ENCODE measurements at regions not wholly inside any gene's neighbourhood (a gene's known extent, or its start where the extent isn't known, plus 50 kb on each side); places are given as distances from the start of the nearest gene placed in this dataset.
A peak's percentile ranks its signal among the peaks of the same experiment; 100 is the strongest.

DNA sequence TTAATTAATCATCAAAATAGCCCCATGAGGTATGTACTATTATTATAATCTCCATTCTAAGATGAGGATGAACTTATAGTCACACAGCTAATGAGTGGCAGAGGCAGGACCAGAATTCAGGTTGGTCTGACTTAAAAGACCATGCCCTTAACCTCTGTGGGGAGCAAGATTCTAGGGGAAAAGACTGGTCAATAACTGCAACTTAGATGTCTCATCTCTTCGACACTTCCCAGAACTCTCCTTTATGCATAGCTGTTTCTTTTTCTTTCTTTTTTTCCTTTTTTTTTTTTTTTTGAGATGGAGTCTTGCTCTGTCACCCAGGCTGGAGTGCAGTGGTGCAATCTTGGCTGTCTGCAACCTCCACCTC lies 66.3 kb upstream of the RTN4 start:
- DNase-seq, result no peak
- Histone ChIP-seq H3K36me3 (replicated peaks in 1 of 2; ENCODE audit: control insufficient read depth in 1 of 2, insufficient read depth in 2 of 2, low read length in 2 of 2) (no peaks in the 10 kb centered on the region), H3K9me3 (replicated peaks in 1 of 2; ENCODE audit: control insufficient read depth in 1 of 2, insufficient read depth in 1 of 2, low read length in 2 of 2) (no peaks in the 10 kb centered on the region), H4K20me1 (ENCODE audit: insufficient read depth, low read length) (no peaks in the 10 kb centered on the region), H3K4me1 (ENCODE audit: control insufficient read depth in 1 of 2, insufficient read depth in 2 of 2, low read length in 2 of 2) (peaks cover 71 to 74% of the 10 kb centered on the region in 2 donors), H2AFZ (ENCODE audit: insufficient read depth, low read depth, low read length, poor library complexity, severe bottlenecking) (no peak overlapping the region), H3K27me3 (ENCODE audit: control insufficient read depth in 2 of 2, insufficient read depth in 2 of 2, low read length in 2 of 2) (no peaks in the 10 kb centered on the region), H3K4me3 (replicated peaks in 1 of 3; ENCODE audit: low read depth in 2 of 3, low read length in 3 of 3) (no peak overlapping the region), H3K27ac (ENCODE audit: low read depth in 1 of 2, low read length in 2 of 2) (no peak overlapping the region), H3K9ac (ENCODE audit: insufficient read depth, low read length, poor library complexity, severe bottlenecking) (no peak overlapping the region), H3K4me2 (replicated peaks; ENCODE audit: extremely low read depth, low read length, poor library complexity, severe bottlenecking) (no peak overlapping the region), H3K79me2 (ENCODE audit: insufficient read depth, low read length) (peaks cover 9% of the 10 kb centered on the region)
- H3K9me3 Mint-ChIP-seq, result no peaks in the 10 kb centered on the region
- no peak overlapping the region for H3K4me3 Mint-ChIP-seq
- no peaks in the 10 kb centered on the region for H3K36me3 Mint-ChIP-seq
- no CpG with 5 or more reads among the region's 1 CpG for WGBS (ENCODE audit: insufficient coverage)
- TF ChIP-seq, protein P1, sequence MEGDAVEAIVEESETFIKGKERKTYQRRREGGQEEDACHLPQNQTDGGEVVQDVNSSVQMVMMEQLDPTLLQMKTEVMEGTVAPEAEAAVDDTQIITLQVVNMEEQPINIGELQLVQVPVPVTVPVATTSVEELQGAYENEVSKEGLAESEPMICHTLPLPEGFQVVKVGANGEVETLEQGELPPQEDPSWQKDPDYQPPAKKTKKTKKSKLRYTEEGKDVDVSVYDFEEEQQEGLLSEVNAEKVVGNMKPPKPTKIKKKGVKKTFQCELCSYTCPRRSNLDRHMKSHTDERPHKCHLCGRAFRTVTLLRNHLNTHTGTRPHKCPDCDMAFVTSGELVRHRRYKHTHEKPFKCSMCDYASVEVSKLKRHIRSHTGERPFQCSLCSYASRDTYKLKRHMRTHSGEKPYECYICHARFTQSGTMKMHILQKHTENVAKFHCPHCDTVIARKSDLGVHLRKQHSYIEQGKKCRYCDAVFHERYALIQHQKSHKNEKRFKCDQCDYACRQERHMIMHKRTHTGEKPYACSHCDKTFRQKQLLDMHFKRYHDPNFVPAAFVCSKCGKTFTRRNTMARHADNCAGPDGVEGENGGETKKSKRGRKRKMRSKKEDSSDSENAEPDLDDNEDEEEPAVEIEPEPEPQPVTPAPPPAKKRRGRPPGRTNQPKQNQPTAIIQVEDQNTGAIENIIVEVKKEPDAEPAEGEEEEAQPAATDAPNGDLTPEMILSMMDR (IDR thresholded peaks at IDR 0.05), result no peak
- H3K4me1 Mint-ChIP-seq, result peaks cover 74% of the 10 kb centered on the region
- intact Hi-C loops (cut with micrococcal nuclease), result loop anchor here in 1 of 2 donors (10.0 kb wide), 2 partner anchors 48 to 62 kb away; partner anchors contain the start of gene RTN4
- H3K27ac Mint-ChIP-seq, result no peak overlapping the region
- peaks cover 0 to 6% (median 1%) of the 10 kb centered on the region in 3 donors for H3K27me3 Mint-ChIP-seq (ENCODE audit: low read depth in 3 of 3)

DNA sequence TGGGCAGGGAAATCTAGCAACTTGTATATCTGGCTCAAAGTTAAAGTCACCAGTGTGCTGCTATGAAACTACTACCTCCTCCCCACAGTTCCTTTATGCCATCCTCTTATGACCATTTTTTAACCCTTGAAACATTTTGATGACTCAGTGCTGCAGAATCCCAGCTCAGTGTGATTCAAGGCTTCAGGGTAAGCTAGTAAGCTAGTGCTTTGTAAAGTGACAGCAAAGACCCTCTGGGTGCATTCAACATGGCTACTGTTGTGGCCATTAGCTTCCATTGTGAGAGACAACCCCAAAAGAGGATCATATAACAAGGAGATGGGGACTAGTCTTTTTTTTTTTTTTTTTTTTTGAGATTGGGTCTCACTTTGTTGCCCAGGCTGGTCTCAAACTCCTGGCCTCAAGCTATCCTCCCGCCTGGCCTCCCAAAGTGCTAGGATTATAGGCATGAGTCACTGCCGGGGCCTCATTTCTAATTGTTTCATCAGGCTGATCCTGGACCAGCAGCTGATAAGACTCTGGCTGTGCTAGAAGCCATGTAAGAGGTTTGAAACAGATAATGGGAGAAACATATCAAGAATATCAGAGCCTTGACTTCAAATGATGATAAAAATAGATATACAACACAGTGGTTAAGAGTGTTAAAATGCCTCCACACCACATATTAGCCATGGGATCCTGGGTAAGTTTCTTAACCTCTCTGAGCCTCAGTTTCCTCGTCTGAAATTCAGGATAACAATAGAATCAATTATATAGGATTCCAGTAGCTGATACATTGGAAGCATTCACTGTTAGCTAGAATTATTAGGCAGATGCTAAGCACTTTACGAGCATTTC lies 65.7 kb upstream of the RTN4 start:
- intact Hi-C loops (cut with micrococcal nuclease), result loop anchor here in 1 of 2 donors (10.0 kb wide), 2 partner anchors 49 to 61 kb away; partner anchors contain the start of gene RTN4
- peaks cover 0 to 6% (median 1%) of the 10 kb centered on the region in 3 donors for H3K27me3 Mint-ChIP-seq (ENCODE audit: low read depth in 3 of 3)
- H2AFZ ChIP-seq (ENCODE audit: insufficient read depth, low read depth, low read length, poor library complexity, severe bottlenecking), result no peak overlapping the region

More for the DNA sequence above, 65.7 kb upstream of the RTN4 start:
- H3K4me3 Mint-ChIP-seq, result no peak overlapping the region
- H3K9me3 Mint-ChIP-seq, result no peaks in the 10 kb centered on the region
- Histone ChIP-seq H4K20me1 (ENCODE audit: insufficient read depth, low read length) (no peaks in the 10 kb centered on the region), H3K27me3 (ENCODE audit: control insufficient read depth in 2 of 2, insufficient read depth in 2 of 2, low read length in 2 of 2) (no peaks in the 10 kb centered on the region), H3K4me2 (replicated peaks; ENCODE audit: extremely low read depth, low read length, poor library complexity, severe bottlenecking) (no peak overlapping the region), H3K4me3 (replicated peaks in 1 of 3; ENCODE audit: low read depth in 2 of 3, low read length in 3 of 3) (no peak overlapping the region), H3K4me1 (ENCODE audit: control insufficient read depth in 1 of 2, insufficient read depth in 2 of 2, low read length in 2 of 2) (peaks cover 74 to 75% of the 10 kb centered on the region in 2 donors), H3K79me2 (ENCODE audit: insufficient read depth, low read length) (peaks cover 9% of the 10 kb centered on the region), H3K27ac (ENCODE audit: low read depth in 1 of 2, low read length in 2 of 2) (no peak overlapping the region), H3K36me3 (replicated peaks in 1 of 2; ENCODE audit: control insufficient read depth in 1 of 2, insufficient read depth in 2 of 2, low read length in 2 of 2) (no peaks in the 10 kb centered on the region), H3K9me3 (replicated peaks in 1 of 2; ENCODE audit: control insufficient read depth in 1 of 2, insufficient read depth in 1 of 2, low read length in 2 of 2) (no peaks in the 10 kb centered on the region), H3K9ac (ENCODE audit: insufficient read depth, low read length, poor library complexity, severe bottlenecking) (no peak overlapping the region)
- peak overlapping the region in 2 of 7 donors; percentile 55 to 64 for H3K27ac Mint-ChIP-seq
- peak in 2 of 3 donors; percentile 36 to 66 for DNase-seq
- H3K4me1 Mint-ChIP-seq, result peaks cover 75% of the 10 kb centered on the region
- WGBS (ENCODE audit: insufficient coverage), result 90% methylated on average over 2 of the region's 4 CpGs
- no peaks in the 10 kb centered on the region for H3K36me3 Mint-ChIP-seq
- TF ChIP-seq, protein P1 (IDR thresholded peaks at IDR 0.05), result no peak
